PC-3 (cell line): ENCODE measurements at regions not wholly inside any gene's neighbourhood (a gene's known extent, or its start where the extent isn't known, plus 50 kb on each side); places are given as distances from the start of the nearest gene placed in this dataset.
"Not testable (repeated sequence)": the region's sequence is repeated elsewhere in the genome, so short reads cannot be mapped to it uniquely, and the experiment has no call there.

Source experiments
- ATAC-seq: fragments of 200-7000 bp; cut with Tn5 transposase; 2 replicates; pipeline ENCODE4 v1.9.1; 2020; ENCODE audit warnings: mild to moderate bottlenecking, moderate library complexity
- BruUV-seq: library from RNA; stranded (reverse); fragments of 400-500 nt; replicated peaks from 2 replicates; lab custom pipeline; 2021; lab: Mats Ljungman, UMichigan
- CTCF ChIA-PET: fragments of 300-600 bp; sonication (Branson Sonifier 250); formaldehyde crosslinking; loops from one replicate; lab custom pipeline; 2022; ENCODE audit warnings: antibody characterized with exemption; lab: Charles Lee
- POLR2A ChIA-PET: fragments of 300-600 bp; sonication (Branson Sonifier 250); formaldehyde crosslinking; loops from one replicate; lab custom pipeline; 2022; ENCODE audit warnings: antibody characterized with exemption; ENCODE audit not compliant: unreplicated experiment; lab: Charles Lee
- DNase-seq: peaks from one replicate; pipeline ENCODE4 v3.0.0-alpha.2; 2015
- H2AFZ ChIP-seq: fragments of 300-600 bp; sonication (generic); 2 replicates; pipeline ENCODE4 v1.6.0; 2016; ENCODE audit warnings: antibody characterized with exemption, low read length
- H3F3A ChIP-seq: fragments of 300-600 bp; sonication (generic); one replicate; pipeline ENCODE4 v1.6.0; 2017; ENCODE audit warnings: antibody characterized with exemption, low read length, control low read depth, mild to moderate bottlenecking; ENCODE audit not compliant: unreplicated experiment
- H3K27ac ChIP-seq: fragments of 300-600 bp; sonication (generic); 2 replicates; pipeline ENCODE4 v1.5.1; 2016; ENCODE audit warnings: mild to moderate bottlenecking, low read length
- H3K27me3 ChIP-seq: fragments of 300-600 bp; sonication (generic); 2 replicates; pipeline ENCODE4 v1.6.1; 2016; ENCODE audit warnings: low read length, mixed read lengths
- H3K36me3 ChIP-seq: fragments of 300-600 bp; sonication (generic); 2 replicates; pipeline ENCODE4 v1.6.1; 2016; ENCODE audit warnings: low read depth, mixed run types, low read length, mixed read lengths
- H3K4me1 ChIP-seq: fragments of 300-600 bp; sonication (generic); 2 replicates; pipeline ENCODE4 v1.5.1; 2016; ENCODE audit warnings: low read length; ENCODE audit not compliant: insufficient read depth
- H3K4me2 ChIP-seq: fragments of 300-600 bp; sonication (generic); 2 replicates; pipeline ENCODE4 v1.6.0; 2016; ENCODE audit warnings: low read length
- H3K4me3 ChIP-seq: fragments of 300-600 bp; sonication (generic); 2 replicates; pipeline ENCODE4 v1.5.1; 2016; ENCODE audit warnings: mild to moderate bottlenecking, low read length, mixed read lengths
- H3K79me2 ChIP-seq: fragments of 300-600 bp; sonication (generic); 2 replicates; pipeline ENCODE4 v1.6.1; 2017; ENCODE audit warnings: low read length, mixed read lengths
- H3K9ac ChIP-seq: fragments of 300-600 bp; sonication (generic); 2 replicates; pipeline ENCODE4 v1.6.0; 2016; ENCODE audit warnings: mild to moderate bottlenecking, low read length
- H3K9me2 ChIP-seq: fragments of 300-600 bp; sonication (generic); replicated peaks from 2 replicates; pipeline ENCODE4 v1.6.1; 2016; ENCODE audit warnings: mixed run types, low read length, mixed read lengths
- H3K9me3 ChIP-seq: fragments of 300-600 bp; sonication (generic); 2 replicates; pipeline ENCODE4 v1.6.1; 2016; ENCODE audit warnings: low read length, mixed read lengths
- H4K20me1 ChIP-seq: fragments of 300-600 bp; sonication (generic); 2 replicates; pipeline ENCODE4 v1.6.1; 2016; ENCODE audit warnings: low read length, mixed read lengths
- CTCF ChIP-seq: fragments of 300-600 bp; sonication (generic); conservative IDR thresholded peaks from 2 replicates; pipeline ENCODE4 v1.5.1; 2017; ENCODE audit warnings: antibody characterized with exemption, low read depth, mild to moderate bottlenecking, low read length
- EZH2 ChIP-seq: fragments of 300-600 bp; sonication (generic); IDR thresholded peaks from one replicate; pipeline ENCODE4 v1.6.1; 2017; ENCODE audit warnings: antibody characterized with exemption, mild to moderate bottlenecking, low read length; ENCODE audit not compliant: unreplicated experiment
- EZH2phosphoT487 ChIP-seq: fragments of 300-600 bp; sonication (generic); IDR thresholded peaks from 2 replicates; pipeline ENCODE4 v1.6.1; 2018; ENCODE audit warnings: mild to moderate bottlenecking, antibody characterized with exemption, low read length, borderline replicate concordance
- intact Hi-C: fragments of 100-400 bp; cut with micrococcal nuclease; formaldehyde crosslinking; loops from 2 replicates; pipeline ENCODE4 v1.9.0; 2023

GRCh38 chr18:34514238-34514637 is 195.9 kb upstream of the DTNA start:
- Histone ChIP-seq H3F3A (no peaks in the 10 kb centered on the region), H3K9me3 (no peaks in the 10 kb centered on the region), H3K9ac (no peak overlapping the region), H3K4me2 (peak overlapping the region; percentile 57), H3K27me3 (no peaks in the 10 kb centered on the region), H4K20me1 (no peaks in the 10 kb centered on the region), H2AFZ (no peak overlapping the region), H3K27ac (peak overlapping the region; percentile 89), H3K36me3 (peaks cover 5% of the 10 kb centered on the region; the same call in 1 of the 2 replicates), H3K4me3 (no peak overlapping the region), H3K9me2 (no peaks in the 10 kb centered on the region), H3K4me1 (peaks cover 37% of the 10 kb centered on the region), H3K79me2 (peaks cover 18% of the 10 kb centered on the region)
- TF ChIP-seq EZH2phosphoT487: no peak
- no peak for TF ChIP-seq EZH2
- TF ChIP-seq CTCF: no peak
- BruUV-seq: no TSS peak
- ATAC-seq (peak; percentile 84), DNase-seq (peak; percentile 79)
- ChIA-PET CTCF (no interaction called here), POLR2A (interaction anchor here (0.6 kb wide), 1 partner anchor 300 kb away, joined by 4 read pairs; no protein-coding TSS in a partner anchor)
- intact Hi-C loops: no loop called here

GRCh38 chr18:34514957-34515356 is 195.1 kb upstream of the DTNA start:
- Histone ChIP-seq H4K20me1 (no peaks in the 10 kb centered on the region), H3F3A (no peaks in the 10 kb centered on the region), H3K79me2 (peaks cover 15% of the 10 kb centered on the region), H2AFZ (no peak overlapping the region), H3K9me3 (no peaks in the 10 kb centered on the region), H3K4me3 (no peak overlapping the region), H3K9ac (no peak overlapping the region), H3K4me1 (peaks cover 37% of the 10 kb centered on the region), H3K36me3 (peaks cover 5% of the 10 kb centered on the region; the same call in 1 of the 2 replicates), H3K4me2 (peak overlapping the region; percentile 57), H3K9me2 (no peaks in the 10 kb centered on the region), H3K27ac (peak overlapping the region; percentile 89), H3K27me3 (no peaks in the 10 kb centered on the region)
- BruUV-seq: no TSS peak
- intact Hi-C loops: no loop called here
- no peak for TF ChIP-seq EZH2phosphoT487
- no peak for TF ChIP-seq CTCF
- TF ChIP-seq EZH2: no peak
- ChIA-PET POLR2A (no interaction called here), CTCF (no interaction called here)
- DNase-seq (peak; percentile 27), ATAC-seq (no peak)

GRCh38 chr18:34516355-34516754 is 193.7 kb upstream of the DTNA start:
- Histone ChIP-seq H3K4me1 (peaks cover 30% of the 10 kb centered on the region), H3K79me2 (peaks cover 15% of the 10 kb centered on the region)
- BruUV-seq, ATAC-seq, H3K36me3 ChIP-seq, intact Hi-C loops, POLR2A ChIA-PET, H2AFZ ChIP-seq, H3K4me2 ChIP-seq, H3K27ac ChIP-seq, H3K9me3 ChIP-seq, H3K4me3 ChIP-seq, CTCF ChIA-PET, H3K9me2 ChIP-seq, H4K20me1 ChIP-seq, H3F3A ChIP-seq, DNase-seq, H3K9ac ChIP-seq, H3K27me3 ChIP-seq: not testable (repeated sequence)

GRCh38 chr18:34516996-34517395 is 193.1 kb upstream of the DTNA start:
- H2AFZ ChIP-seq, H4K20me1 ChIP-seq, H3K9me3 ChIP-seq, H3K4me2 ChIP-seq, H3K27ac ChIP-seq, POLR2A ChIA-PET, H3K27me3 ChIP-seq, BruUV-seq, H3K9ac ChIP-seq, CTCF ChIA-PET, H3K36me3 ChIP-seq, H3K9me2 ChIP-seq, ATAC-seq, H3F3A ChIP-seq, intact Hi-C loops, DNase-seq, H3K4me3 ChIP-seq: not testable (repeated sequence)
- Histone ChIP-seq H3K79me2 (peaks cover 15% of the 10 kb centered on the region), H3K4me1 (peaks cover 25% of the 10 kb centered on the region)
